Heart right ventricle (tissue), 16 donors: ENCODE measurements at regions not wholly inside any gene's neighbourhood (a gene's known extent, or its start where the extent isn't known, plus 50 kb on each side); places are given as distances from the start of the nearest gene placed in this dataset.

Source experiments
- ATAC-seq, 8 donors: fragments of 200-7000 bp; cut with Tn5 transposase; one replicate each; pipeline ENCODE4 v1.9.1; 2020; ENCODE audit warnings: mild to moderate bottlenecking in 8 of 8, moderate library complexity in 8 of 8, moderate number of reproducible peaks in 1 of 8
- DNase-seq, 2 donors: peaks; one replicate each; pipeline ENCODE4 v3.0.0-alpha.2; 2020
- H3K27ac ChIP-seq, 10 donors: fragments of 200-600 bp; sonication (generic) in 2 of 10; one replicate each; pipeline versions ENCODE4 v1.5.0 to v1.8.0; 2020 to 2022; ENCODE audit warnings: mild to moderate bottlenecking in 3 of 10
- H3K27me3 ChIP-seq, 7 donors: fragments of 200-600 bp; one replicate each; pipeline ENCODE4 v1.8.0; 2021 to 2022; ENCODE audit warnings: mild to moderate bottlenecking in 2 of 7
- H3K36me3 ChIP-seq, 9 donors: fragments of 200-600 bp; sonication (generic) in 1 of 9; one replicate each; pipeline versions ENCODE4 v1.5.0 to v1.8.0; 2020 to 2022; ENCODE audit warnings: mild to moderate bottlenecking in 2 of 9
- H3K4me1 ChIP-seq, 9 donors: fragments of 200-600 bp; sonication (generic) in 1 of 9; one replicate each; pipeline versions ENCODE4 v1.5.0 to v1.8.0; 2020 to 2022; ENCODE audit warnings: mild to moderate bottlenecking in 4 of 9
- H3K4me3 ChIP-seq, 10 donors: fragments of 200-600 bp; sonication (generic) in 2 of 10; one replicate each; pipeline versions ENCODE4 v1.5.0 to v1.8.0; 2020 to 2022; ENCODE audit warnings: mild to moderate bottlenecking in 7 of 10, moderate library complexity in 2 of 10
- H3K9me3 ChIP-seq, 11 donors: fragments of 200-600 bp in 10 of 11; sonication (generic) in 2 of 11; one replicate each; pipeline versions ENCODE4 v1.5.0 to v1.8.0; 2013 to 2022; ENCODE audit warnings: mild to moderate bottlenecking in 2 of 11, control low read depth in 1 of 11, moderate library complexity in 1 of 11
- WGBS, 2 donors: extraction: QIAGEN DNeasy Blood & Tissue Kit; methylation state at CpG; one replicate each; pipeline ENCODE4 v1.1.7; 2013; ENCODE audit warnings: inconsistent platforms in 1 of 2; 5-methylcytosine and 5-hydroxymethylcytosine counted together
- intact Hi-C, 10 donors: fragments of 100-400 bp; cut with DNase I; formaldehyde crosslinking; loops; one replicate each; pipeline versions ENCODE4 v1.11.1 to v1.14.2; 2022
- TF ChIP-seq, protein P1 (sequence below), 9 donors: fragments of 200-600 bp; sonication (generic) in 2 of 9; IDR thresholded peaks; one replicate each; pipeline versions ENCODE4 v1.5.0 to v1.8.0; 2021 to 2022; ENCODE audit warnings: antibody characterized with exemption in 9 of 9, mild to moderate bottlenecking in 5 of 9, moderate library complexity in 1 of 9
- donor health status: Arrhythmogenic right ventricular cardiomyopathy.
- donor health status: ischemic (EF 13 %, LVEDD 7.1; RV severe dilation, severe dysfunction).
- donor health status: healthy with polysubstance abuse.
- donor health status: DM: no; HTN: yes; CAD: no.
- donor health status: DM: no; HTN: no; CAD: no.
- donor health status: ischemic (EF 25% LVEDD 6.9; RV normal size, moderate dysfunction).
- donor health status: ischemic (EF 25% LVEDD 5.7; RV mildly dilated, moderate dysfunction).
- donor health status: healthy.
- donor health status: DM: yes; HTN: yes; CAD: no.
- donor health status: Ischemic cardiomyopathy.
- donor health status: ischemic (EF 35%, LVEDD 5.7; RV mildly dilated, moderate dysfunction).
- donor health status: nonischemic (EF 11% LVEDD 7.7; RV severe dilation, severe dysfunction).
- donor health status: DM: yes; HTN: yes; CAD: no.
- donor health status: PGD.
- donor health status: ischemic (EF 29% LVEDD 5.4; RV normal size, mild dysfunction).
- donor health status: nonischemic (EF 23%, LVEDD 6.1; RV moderate dilation, normal function).

DNA sequence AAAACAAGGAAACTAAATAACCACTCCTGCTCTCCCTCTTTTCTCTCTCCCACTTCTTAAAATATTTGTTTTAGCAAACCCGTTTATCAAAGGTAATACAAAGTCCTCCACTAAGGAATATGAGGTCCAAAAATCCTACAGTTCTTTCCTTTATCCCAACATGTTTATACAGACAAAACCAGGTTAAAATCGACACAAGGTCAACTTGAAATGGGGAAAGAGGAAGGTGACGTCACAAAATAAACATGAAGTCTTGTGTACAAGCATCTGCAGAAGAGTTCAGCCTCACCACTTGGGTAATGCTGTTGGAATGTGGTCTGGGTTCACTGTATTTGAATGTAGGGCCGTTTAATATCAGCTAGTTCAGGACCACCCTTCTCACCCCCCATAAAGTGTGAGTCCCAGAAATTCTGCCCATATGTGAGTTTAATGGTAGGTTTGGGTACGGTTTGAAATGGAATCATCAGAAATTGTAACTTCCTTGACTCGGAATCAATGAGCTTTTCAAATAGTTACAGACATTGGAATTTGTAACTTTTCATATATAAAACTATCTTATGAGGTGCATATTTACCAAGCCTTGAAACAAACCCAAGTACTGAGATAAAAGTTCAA, 120.0 kb upstream of the SLC38A2 start:
- TF ChIP-seq, protein P1, sequence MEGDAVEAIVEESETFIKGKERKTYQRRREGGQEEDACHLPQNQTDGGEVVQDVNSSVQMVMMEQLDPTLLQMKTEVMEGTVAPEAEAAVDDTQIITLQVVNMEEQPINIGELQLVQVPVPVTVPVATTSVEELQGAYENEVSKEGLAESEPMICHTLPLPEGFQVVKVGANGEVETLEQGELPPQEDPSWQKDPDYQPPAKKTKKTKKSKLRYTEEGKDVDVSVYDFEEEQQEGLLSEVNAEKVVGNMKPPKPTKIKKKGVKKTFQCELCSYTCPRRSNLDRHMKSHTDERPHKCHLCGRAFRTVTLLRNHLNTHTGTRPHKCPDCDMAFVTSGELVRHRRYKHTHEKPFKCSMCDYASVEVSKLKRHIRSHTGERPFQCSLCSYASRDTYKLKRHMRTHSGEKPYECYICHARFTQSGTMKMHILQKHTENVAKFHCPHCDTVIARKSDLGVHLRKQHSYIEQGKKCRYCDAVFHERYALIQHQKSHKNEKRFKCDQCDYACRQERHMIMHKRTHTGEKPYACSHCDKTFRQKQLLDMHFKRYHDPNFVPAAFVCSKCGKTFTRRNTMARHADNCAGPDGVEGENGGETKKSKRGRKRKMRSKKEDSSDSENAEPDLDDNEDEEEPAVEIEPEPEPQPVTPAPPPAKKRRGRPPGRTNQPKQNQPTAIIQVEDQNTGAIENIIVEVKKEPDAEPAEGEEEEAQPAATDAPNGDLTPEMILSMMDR (IDR thresholded peaks at IDR 0.05): no peak
- ATAC-seq: peak in 6 of 8 donors; percentile 26 to 75 (median 62)
- Histone ChIP-seq H3K4me1 (peaks cover 4 to 60% (median 37%) of the 10 kb centered on the region in 9 donors), H3K9me3 (no peaks in the 10 kb centered on the region), H3K27ac (peak overlapping the region in 6 of 10 donors; percentile 19 to 48 (median 32)), H3K36me3 (no peaks in the 10 kb centered on the region), H3K4me3 (no peak overlapping the region), H3K27me3 (no peaks in the 10 kb centered on the region)
- DNase-seq: no peak
- intact Hi-C loops: no loop called here
- 53 to 61% methylated on average over 6 of the region's 6 CpGs for WGBS, 2 donors

DNA sequence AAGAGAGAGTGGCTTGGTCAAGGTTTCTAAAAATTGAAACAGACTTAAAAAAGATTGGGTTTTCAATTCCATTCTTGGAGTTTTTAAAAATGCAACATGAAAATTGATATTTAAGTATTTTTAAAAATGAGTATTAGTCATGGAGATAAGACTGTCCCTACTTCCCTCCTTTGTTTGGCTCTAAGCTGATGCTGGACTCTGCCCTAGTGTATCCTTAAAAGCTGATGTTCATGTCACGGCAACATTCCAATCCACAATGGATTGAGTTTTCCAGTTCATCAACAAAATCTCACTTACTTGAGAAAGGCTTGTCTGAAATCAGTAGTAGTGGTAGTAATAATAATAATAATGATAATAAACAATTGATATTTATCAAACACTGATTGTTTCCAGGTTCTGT, 119.0 kb upstream of the SLC38A2 start:
- intact Hi-C loops: loop anchor here in 1 of 10 donors (2.0 kb wide), 1 partner anchor 19 kb away; no protein-coding TSS in a partner anchor
- no peaks in the 10 kb centered on the region for H3K9me3 ChIP-seq
- peak overlapping the region in 4 of 10 donors; percentile 23 to 48 (median 38) for H3K27ac ChIP-seq
- DNase-seq (no peak), ATAC-seq (no peak)
- whole genome bisulfite sequencing, 2 donors: 56 to 68% methylated on average over 1 of the region's 1 CpG
- no peaks in the 10 kb centered on the region for H3K27me3 ChIP-seq
- H3K36me3 ChIP-seq: no peaks in the 10 kb centered on the region
- H3K4me3 ChIP-seq: no peak overlapping the region
- peaks cover 4 to 60% (median 37%) of the 10 kb centered on the region in 9 donors for H3K4me1 ChIP-seq
- TF ChIP-seq, protein P1 (IDR thresholded peaks at IDR 0.05): no peak

DNA sequence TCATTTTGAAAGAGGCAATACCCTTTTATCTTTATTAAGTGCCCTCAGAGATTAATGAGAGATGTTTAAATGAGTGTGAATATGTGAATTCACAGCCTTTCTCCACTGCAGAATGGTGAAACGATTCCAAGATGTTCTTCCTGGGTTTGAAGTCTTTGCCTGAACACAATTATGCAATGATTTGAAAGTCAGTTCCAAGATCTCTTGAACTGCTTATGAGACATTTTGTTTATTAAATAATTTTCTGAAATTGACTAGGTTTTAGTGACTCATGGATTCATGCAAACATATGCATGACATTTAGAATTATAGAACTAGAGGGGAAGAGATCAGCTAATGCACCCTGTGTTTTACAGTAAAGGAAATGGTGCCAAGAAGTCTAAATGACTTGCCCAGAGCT, 118.1 kb upstream of the SLC38A2 start:
- WGBS, 2 donors: 26 to 46% methylated on average over 1 of the region's 1 CpG
- Histone ChIP-seq H3K4me3 (no peak overlapping the region), H3K27me3 (no peaks in the 10 kb centered on the region), H3K27ac (peak overlapping the region in 7 of 10 donors; percentile 41 to 75 (median 64)), H3K4me1 (peaks cover 4 to 63% (median 37%) of the 10 kb centered on the region in 9 donors), H3K36me3 (no peaks in the 10 kb centered on the region), H3K9me3 (no peaks in the 10 kb centered on the region)
- ATAC-seq: peak in 1 of 8 donors; percentile 41
- DNase-seq: no peak
- intact Hi-C loops: loop anchor here in 1 of 10 donors (2.0 kb wide), 1 partner anchor 18 kb away; no protein-coding TSS in a partner anchor
- TF ChIP-seq, protein P1 (IDR thresholded peaks at IDR 0.05): no peak

DNA sequence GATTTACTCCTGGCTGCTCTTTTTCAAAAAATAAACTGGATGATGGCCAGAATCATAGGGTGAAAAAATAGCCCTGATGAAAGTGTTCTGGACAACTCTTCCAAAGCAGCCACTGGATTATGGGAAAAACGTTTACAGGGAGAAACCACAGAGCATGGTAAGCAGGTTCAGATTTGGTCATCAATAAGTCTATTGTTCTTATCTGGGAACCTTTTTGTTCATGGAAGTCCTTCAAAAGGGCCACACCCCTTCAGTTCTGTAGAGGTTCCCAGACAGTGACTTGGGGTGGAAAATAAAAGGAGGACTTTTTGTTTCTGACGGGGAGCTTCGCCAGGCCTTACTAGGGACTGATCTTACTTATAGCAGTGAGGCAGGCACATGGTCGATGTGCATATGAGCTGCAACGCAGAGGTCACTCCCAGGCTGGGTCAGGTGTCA, 117.4 kb upstream of the SLC38A2 start:
- Histone ChIP-seq H3K27ac (peak overlapping the region in 9 of 10 donors; percentile 33 to 75 (median 55)), H3K4me3 (no peak overlapping the region), H3K27me3 (no peaks in the 10 kb centered on the region), H3K4me1 (peaks cover 4 to 63% (median 37%) of the 10 kb centered on the region in 9 donors), H3K36me3 (no peaks in the 10 kb centered on the region), H3K9me3 (no peaks in the 10 kb centered on the region)
- WGBS, 2 donors: 50 to 54% methylated on average over 5 of the region's 5 CpGs
- ATAC-seq (peak in 7 of 8 donors; percentile 24 to 71 (median 43)), DNase-seq (no peak)
- intact Hi-C loops: loop anchor here in 2 of 10 donors (2.0 to 10.0 kb wide), 2 partner anchors 17 to 65 kb away; no protein-coding TSS in a partner anchor
- TF ChIP-seq, protein P1 (IDR thresholded peaks at IDR 0.05): no peak
